ENCODE measurements at regions not wholly inside any gene's neighbourhood (a gene's known extent, or its start where the extent isn't known, plus 50 kb on each side); places are given as distances from the start of the nearest gene placed in this dataset.
"Not testable (repeated sequence)": the region's sequence is repeated elsewhere in the genome, so short reads cannot be mapped to it uniquely, and the experiment has no call there.

DNA sequence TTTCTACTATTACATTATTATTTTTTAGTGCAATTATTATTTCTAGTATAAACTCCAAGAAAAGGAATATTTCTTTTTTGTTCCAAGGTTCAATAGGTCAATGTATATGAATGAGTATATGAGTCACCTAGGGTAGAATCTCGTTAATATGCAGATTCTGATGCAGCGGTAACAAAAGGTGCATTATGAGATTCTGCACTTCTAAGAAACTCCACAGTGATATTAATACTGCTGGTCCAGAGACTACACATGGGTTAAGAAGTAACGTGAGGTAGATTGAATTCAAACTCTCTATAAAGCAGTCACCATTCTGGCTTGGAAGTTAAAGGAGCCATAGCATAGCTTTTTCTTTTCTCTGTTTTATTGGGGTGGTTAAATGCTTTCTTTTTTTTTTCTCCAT lies 596.2 kb upstream of the TBL1XR1 start:
- Histone ChIP-seq H3K27ac (ENCODE audit: low read depth, low read length, poor library complexity, severe bottlenecking) (no peak overlapping the region), H3K4me1 (ENCODE audit: insufficient read depth, low read length, poor library complexity, severe bottlenecking) (peaks cover 9% of the 10 kb centered on the region), H3K9me3 (ENCODE audit: low read depth, low read length, poor library complexity, severe bottlenecking) (no peaks in the 10 kb centered on the region), H3K4me3 (ENCODE audit: low read depth, low read length, poor library complexity, severe bottlenecking) (no peak overlapping the region), H3K27me3 (replicated peaks; ENCODE audit: insufficient read depth, low read depth, low read length, poor library complexity) (no peaks in the 10 kb centered on the region), H3K36me3 (ENCODE audit: insufficient read depth, low read length, poor library complexity, severe bottlenecking) (no peaks in the 10 kb centered on the region)
- ChIA-PET CTCF (no interaction called here), POLR2A (ENCODE audit: low non-redundant PET) (no interaction called here)
- DNase-seq (ENCODE audit: low spot score) = no peak
- BruUV-seq (replicated peaks) = no TSS peak
- intact Hi-C loops (cut with micrococcal nuclease; ENCODE audit: unreplicated experiment) = no loop called here
- TF ChIP-seq, protein P1, sequence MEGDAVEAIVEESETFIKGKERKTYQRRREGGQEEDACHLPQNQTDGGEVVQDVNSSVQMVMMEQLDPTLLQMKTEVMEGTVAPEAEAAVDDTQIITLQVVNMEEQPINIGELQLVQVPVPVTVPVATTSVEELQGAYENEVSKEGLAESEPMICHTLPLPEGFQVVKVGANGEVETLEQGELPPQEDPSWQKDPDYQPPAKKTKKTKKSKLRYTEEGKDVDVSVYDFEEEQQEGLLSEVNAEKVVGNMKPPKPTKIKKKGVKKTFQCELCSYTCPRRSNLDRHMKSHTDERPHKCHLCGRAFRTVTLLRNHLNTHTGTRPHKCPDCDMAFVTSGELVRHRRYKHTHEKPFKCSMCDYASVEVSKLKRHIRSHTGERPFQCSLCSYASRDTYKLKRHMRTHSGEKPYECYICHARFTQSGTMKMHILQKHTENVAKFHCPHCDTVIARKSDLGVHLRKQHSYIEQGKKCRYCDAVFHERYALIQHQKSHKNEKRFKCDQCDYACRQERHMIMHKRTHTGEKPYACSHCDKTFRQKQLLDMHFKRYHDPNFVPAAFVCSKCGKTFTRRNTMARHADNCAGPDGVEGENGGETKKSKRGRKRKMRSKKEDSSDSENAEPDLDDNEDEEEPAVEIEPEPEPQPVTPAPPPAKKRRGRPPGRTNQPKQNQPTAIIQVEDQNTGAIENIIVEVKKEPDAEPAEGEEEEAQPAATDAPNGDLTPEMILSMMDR (conservative IDR thresholded peaks at IDR 0.05; ENCODE audit: low read depth, low read length) = no peak
- no peak for TF ChIP-seq EZH2 (IDR thresholded peaks at IDR 0.05; ENCODE audit: borderline replicate concordance, low read depth, low read length, poor library complexity, severe bottlenecking)

DNA sequence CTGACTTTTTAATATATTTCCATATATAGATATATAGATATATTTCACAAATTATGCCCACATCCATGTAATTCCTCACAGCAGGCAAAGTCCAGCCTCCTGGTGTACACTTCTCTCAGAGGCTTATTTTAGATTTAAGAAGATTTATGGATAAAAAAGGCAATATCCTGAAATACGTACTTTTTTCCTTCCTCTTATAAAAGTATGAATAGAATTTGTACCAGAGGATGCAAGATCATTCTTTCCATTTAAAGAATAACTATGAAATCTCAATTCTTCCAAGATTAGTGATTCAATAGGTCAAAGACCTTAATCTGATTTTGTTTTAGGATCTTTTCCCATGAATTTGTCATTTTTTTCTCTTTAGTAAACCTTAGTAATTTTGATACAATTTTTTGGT lies 597.9 kb upstream of the TBL1XR1 start:
- ChIA-PET CTCF (no interaction called here), POLR2A (ENCODE audit: low non-redundant PET) (no interaction called here)
- BruUV-seq (replicated peaks) = no TSS peak
- Histone ChIP-seq H3K36me3 (ENCODE audit: insufficient read depth, low read length, poor library complexity, severe bottlenecking) (no peaks in the 10 kb centered on the region), H3K27ac (ENCODE audit: low read depth, low read length, poor library complexity, severe bottlenecking) (no peak overlapping the region), H3K4me3 (ENCODE audit: low read depth, low read length, poor library complexity, severe bottlenecking) (no peak overlapping the region), H3K27me3 (replicated peaks; ENCODE audit: insufficient read depth, low read depth, low read length, poor library complexity) (no peaks in the 10 kb centered on the region), H3K9me3 (ENCODE audit: low read depth, low read length, poor library complexity, severe bottlenecking) (no peaks in the 10 kb centered on the region), H3K4me1 (ENCODE audit: insufficient read depth, low read length, poor library complexity, severe bottlenecking) (peaks cover 9% of the 10 kb centered on the region)
- no peak for TF ChIP-seq EZH2 (IDR thresholded peaks at IDR 0.05; ENCODE audit: borderline replicate concordance, low read depth, low read length, poor library complexity, severe bottlenecking)
- TF ChIP-seq, protein P1 (conservative IDR thresholded peaks at IDR 0.05; ENCODE audit: low read depth, low read length) = no peak
- intact Hi-C loops (cut with micrococcal nuclease; ENCODE audit: unreplicated experiment) = no loop called here
- DNase-seq (ENCODE audit: low spot score) = no peak

DNA sequence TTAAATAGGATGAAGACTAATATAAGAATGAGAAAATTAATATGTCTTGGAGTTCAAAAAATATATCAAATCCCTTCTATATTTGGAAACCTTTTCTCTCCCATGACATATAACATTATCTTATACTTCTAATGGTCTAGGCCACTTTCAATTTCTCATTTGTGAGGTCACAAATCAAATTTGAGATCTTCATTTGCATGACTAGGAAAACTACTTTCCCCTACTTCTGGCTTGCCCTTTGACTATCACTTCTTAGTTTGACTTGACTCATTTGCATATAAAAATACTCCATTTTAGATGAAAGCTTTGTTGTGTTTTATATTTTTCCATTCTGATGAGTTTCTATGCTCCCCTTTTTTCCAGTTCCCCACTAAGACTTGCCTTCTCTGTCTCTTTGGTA lies 598.6 kb upstream of the TBL1XR1 start:
- TF ChIP-seq EZH2 (IDR thresholded peaks at IDR 0.05; ENCODE audit: borderline replicate concordance, low read depth, low read length, poor library complexity, severe bottlenecking) = no peak
- TF ChIP-seq, protein P1 (conservative IDR thresholded peaks at IDR 0.05; ENCODE audit: low read depth, low read length) = no peak
- peaks cover 9% of the 10 kb centered on the region for H3K4me1 ChIP-seq (ENCODE audit: insufficient read depth, low read length, poor library complexity, severe bottlenecking)
- no peaks in the 10 kb centered on the region for H3K27me3 ChIP-seq (replicated peaks; ENCODE audit: insufficient read depth, low read depth, low read length, poor library complexity)
- H3K36me3 ChIP-seq (ENCODE audit: insufficient read depth, low read length, poor library complexity, severe bottlenecking) = no peaks in the 10 kb centered on the region
- intact Hi-C loops (cut with micrococcal nuclease; ENCODE audit: unreplicated experiment) = no loop called here
- POLR2A ChIA-PET (ENCODE audit: low non-redundant PET) = no interaction called here
- H3K4me3 ChIP-seq (ENCODE audit: low read depth, low read length, poor library complexity, severe bottlenecking) = no peak overlapping the region
- no TSS peak for BruUV-seq (replicated peaks)
- no peaks in the 10 kb centered on the region for H3K9me3 ChIP-seq (ENCODE audit: low read depth, low read length, poor library complexity, severe bottlenecking)
- DNase-seq (ENCODE audit: low spot score) = no peak
- CTCF ChIA-PET = no interaction called here
- no peak overlapping the region for H3K27ac ChIP-seq (ENCODE audit: low read depth, low read length, poor library complexity, severe bottlenecking)

DNA sequence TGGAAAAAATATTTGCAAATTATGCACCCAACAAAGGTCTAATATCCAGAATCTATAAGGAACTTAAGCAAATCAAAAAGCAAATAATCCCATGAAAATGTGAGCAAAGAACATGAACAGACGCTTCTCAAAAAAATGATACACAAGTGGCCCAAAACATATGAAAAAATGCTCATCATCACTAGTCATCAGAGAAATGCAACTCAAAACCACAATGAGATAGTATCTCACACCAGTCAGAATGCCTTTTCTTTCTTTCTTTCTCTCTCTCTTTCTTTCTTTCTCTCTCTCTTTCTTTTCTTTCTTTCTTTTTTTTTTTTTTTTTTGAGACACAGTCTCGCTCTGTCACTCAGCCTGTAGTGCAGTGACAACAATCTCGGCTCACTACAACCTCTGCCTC lies 602.9 kb upstream of the TBL1XR1 start:
- H3K4me3 ChIP-seq (ENCODE audit: low read depth, low read length, poor library complexity, severe bottlenecking); BruUV-seq (replicated peaks); H3K27me3 ChIP-seq (replicated peaks; ENCODE audit: insufficient read depth, low read depth, low read length, poor library complexity); H3K4me1 ChIP-seq (ENCODE audit: insufficient read depth, low read length, poor library complexity, severe bottlenecking); POLR2A ChIA-PET (ENCODE audit: low non-redundant PET); CTCF ChIA-PET; H3K36me3 ChIP-seq (ENCODE audit: insufficient read depth, low read length, poor library complexity, severe bottlenecking); H3K27ac ChIP-seq (ENCODE audit: low read depth, low read length, poor library complexity, severe bottlenecking); DNase-seq (ENCODE audit: low spot score); H3K9me3 ChIP-seq (ENCODE audit: low read depth, low read length, poor library complexity, severe bottlenecking); intact Hi-C loops (cut with micrococcal nuclease; ENCODE audit: unreplicated experiment): not testable (repeated sequence)

Measured in A673 (cell line).